OCI-LY1 (cell line): ENCODE measurements at regions not wholly inside any gene's neighbourhood (a gene's known extent, or its start where the extent isn't known, plus 50 kb on each side); places are given as distances from the start of the nearest gene placed in this dataset.

ENCODE experiments used
- H2AFZ ChIP-seq: fragments of 200-600 bp; sonication (generic), shearing (Covaris generic); 2 replicates; pipeline ENCODE4 v1.6.0; 2014; ENCODE audit warnings: antibody characterized with exemption, mild to moderate bottlenecking, low read length
- H3F3A ChIP-seq: fragments of 200-600 bp; sonication (generic), shearing (Covaris generic); 2 replicates; pipeline ENCODE4 v1.6.0; 2014; ENCODE audit warnings: mild to moderate bottlenecking, antibody characterized with exemption, low read length, moderate library complexity; ENCODE audit not compliant: insufficient read depth
- H3K27ac ChIP-seq: fragments of 200-600 bp; sonication (generic); 2 replicates; pipeline ENCODE4 v1.5.1; 2014; ENCODE audit warnings: low read length, mixed run types, mild to moderate bottlenecking, low read depth; ENCODE audit not compliant: poor library complexity, severe bottlenecking
- H3K27me3 ChIP-seq: fragments of 200-600 bp; sonication (generic); 2 replicates; pipeline ENCODE4 v1.6.0; 2014; ENCODE audit warnings: antibody characterized with exemption, mild to moderate bottlenecking, low read length, moderate library complexity; ENCODE audit not compliant: insufficient read depth
- H3K36me3 ChIP-seq: fragments of 200-600 bp; sonication (generic); 2 replicates; pipeline ENCODE4 v1.6.1; 2014; ENCODE audit warnings: mild to moderate bottlenecking, antibody characterized with exemption, low read length, moderate library complexity, mixed read lengths; ENCODE audit not compliant: insufficient read depth
- H3K4me1 ChIP-seq: fragments of 200-600 bp; sonication (generic); 2 replicates; pipeline ENCODE4 v1.5.1; 2014; ENCODE audit warnings: mild to moderate bottlenecking, low read length, moderate library complexity; ENCODE audit not compliant: insufficient read depth, severe bottlenecking
- H3K4me2 ChIP-seq: fragments of 200-600 bp; sonication (generic), shearing (Covaris generic); 2 replicates; pipeline ENCODE4 v1.6.1; 2014; ENCODE audit warnings: low read length
- H3K4me3 ChIP-seq: fragments of 200-600 bp; sonication (generic); 2 replicates; pipeline ENCODE4 v1.5.1; 2014; ENCODE audit warnings: low read length, low read depth, mild to moderate bottlenecking, mixed read lengths; ENCODE audit not compliant: poor library complexity, severe bottlenecking
- H3K79me2 ChIP-seq: fragments of 200-600 bp; shearing (Covaris generic); 2 replicates; pipeline ENCODE4 v1.6.1; 2016; ENCODE audit warnings: mixed run types, low read length, mixed read lengths; ENCODE audit not compliant: insufficient read depth
- H3K9ac ChIP-seq: fragments of 200-600 bp; sonication (generic), shearing (Covaris generic); 2 replicates; pipeline ENCODE4 v1.6.1; 2014; ENCODE audit warnings: mild to moderate bottlenecking, low read length, mixed read lengths
- H3K9me2 ChIP-seq: fragments of 200-600 bp; sonication (generic), shearing (Covaris generic); 2 replicates; pipeline ENCODE4 v1.6.1; 2014; ENCODE audit warnings: low read depth, mild to moderate bottlenecking, low read length, mixed read lengths
- H3K9me3 ChIP-seq: fragments of 200-600 bp; shearing (Covaris generic); 2 replicates; pipeline ENCODE4 v1.6.1; 2014; ENCODE audit warnings: low read length, mixed read lengths
- H4K20me1 ChIP-seq: fragments of 200-600 bp; sonication (generic), shearing (Covaris generic); 2 replicates; pipeline ENCODE4 v1.6.0; 2016; ENCODE audit warnings: mild to moderate bottlenecking, low read length; ENCODE audit not compliant: insufficient read depth
- EZH2 ChIP-seq: fragments of 200-600 bp; sonication (generic), shearing (Covaris generic); IDR thresholded peaks from 2 replicates; pipeline ENCODE4 v1.8.0; 2017; ENCODE audit warnings: borderline replicate concordance, mixed run types, mild to moderate bottlenecking, antibody characterized with exemption, low read length, moderate library complexity, mixed read lengths
- TF ChIP-seq, protein P1 (sequence below): fragments of 200-600 bp; sonication (generic), shearing (Covaris generic); IDR thresholded peaks from 2 replicates; pipeline ENCODE4 v1.5.1; 2017; ENCODE audit warnings: mild to moderate bottlenecking, antibody characterized with exemption, low read length, moderate library complexity, mixed read lengths

DNA sequence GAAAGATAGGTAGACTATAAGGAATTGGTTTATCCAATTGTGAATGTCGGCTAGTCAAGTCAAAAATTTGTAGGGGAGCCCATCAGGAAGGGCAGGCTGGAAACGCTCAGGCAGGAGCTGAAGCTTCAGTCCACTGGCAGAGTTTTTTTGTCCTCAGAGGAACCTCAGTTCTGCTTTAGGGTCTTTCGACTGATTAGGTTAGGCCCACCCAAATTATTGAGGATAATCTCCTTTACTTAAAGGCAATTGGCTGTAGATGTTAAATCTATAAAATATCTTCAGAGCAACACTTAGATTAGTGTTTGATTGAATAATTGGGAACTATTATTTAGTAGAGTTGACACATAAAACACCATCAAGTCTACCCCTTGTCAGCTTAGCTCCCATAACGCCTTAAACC, 105.5 kb upstream of the ARHGAP5 start:
- Histone ChIP-seq H3K27me3 (no peaks in the 10 kb centered on the region), H3K4me3 (no peak overlapping the region), H3F3A (no peaks in the 10 kb centered on the region), H2AFZ (no peak overlapping the region), H3K9ac (no peak overlapping the region), H4K20me1 (no peaks in the 10 kb centered on the region), H3K9me2 (no peaks in the 10 kb centered on the region), H3K27ac (no peak overlapping the region), H3K79me2 (no peaks in the 10 kb centered on the region), H3K36me3 (no peaks in the 10 kb centered on the region), H3K9me3 (no peaks in the 10 kb centered on the region; the same call in 1 of the 2 replicates), H3K4me2 (no peak overlapping the region), H3K4me1 (no peaks in the 10 kb centered on the region)
- TF ChIP-seq, protein P1, sequence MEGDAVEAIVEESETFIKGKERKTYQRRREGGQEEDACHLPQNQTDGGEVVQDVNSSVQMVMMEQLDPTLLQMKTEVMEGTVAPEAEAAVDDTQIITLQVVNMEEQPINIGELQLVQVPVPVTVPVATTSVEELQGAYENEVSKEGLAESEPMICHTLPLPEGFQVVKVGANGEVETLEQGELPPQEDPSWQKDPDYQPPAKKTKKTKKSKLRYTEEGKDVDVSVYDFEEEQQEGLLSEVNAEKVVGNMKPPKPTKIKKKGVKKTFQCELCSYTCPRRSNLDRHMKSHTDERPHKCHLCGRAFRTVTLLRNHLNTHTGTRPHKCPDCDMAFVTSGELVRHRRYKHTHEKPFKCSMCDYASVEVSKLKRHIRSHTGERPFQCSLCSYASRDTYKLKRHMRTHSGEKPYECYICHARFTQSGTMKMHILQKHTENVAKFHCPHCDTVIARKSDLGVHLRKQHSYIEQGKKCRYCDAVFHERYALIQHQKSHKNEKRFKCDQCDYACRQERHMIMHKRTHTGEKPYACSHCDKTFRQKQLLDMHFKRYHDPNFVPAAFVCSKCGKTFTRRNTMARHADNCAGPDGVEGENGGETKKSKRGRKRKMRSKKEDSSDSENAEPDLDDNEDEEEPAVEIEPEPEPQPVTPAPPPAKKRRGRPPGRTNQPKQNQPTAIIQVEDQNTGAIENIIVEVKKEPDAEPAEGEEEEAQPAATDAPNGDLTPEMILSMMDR: no peak
- TF ChIP-seq EZH2: no peak

DNA sequence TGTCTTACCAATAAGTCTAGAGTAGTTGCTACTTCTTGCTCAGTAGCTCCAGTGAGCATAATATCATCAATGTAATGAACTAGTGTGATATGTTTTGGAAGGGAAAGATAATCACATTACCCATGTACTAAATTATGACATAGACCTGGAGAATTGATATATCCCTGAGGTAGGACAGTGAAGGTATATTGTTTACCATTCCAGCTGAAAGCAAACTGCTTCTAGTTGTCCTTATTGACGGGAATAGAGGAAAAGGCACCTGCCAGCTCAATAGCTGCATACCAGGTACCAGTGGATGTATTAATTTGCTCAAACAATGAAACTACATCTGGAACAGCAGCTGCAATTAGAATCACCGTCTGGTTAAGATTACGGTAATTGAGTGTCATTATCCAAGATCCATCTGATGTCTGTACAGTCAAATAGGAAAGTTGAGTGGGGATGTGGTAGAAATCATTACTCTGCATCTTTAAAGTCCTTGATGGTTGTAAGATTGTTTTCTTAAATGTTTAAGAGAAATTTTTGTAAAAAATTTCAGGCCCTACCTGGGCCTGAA, 100.0 kb upstream of the ARHGAP5 start:
- H2AFZ ChIP-seq: no peak overlapping the region
- H3K27ac ChIP-seq: no peak overlapping the region
- no peaks in the 10 kb centered on the region for H3K4me1 ChIP-seq
- H3K79me2 ChIP-seq: no peaks in the 10 kb centered on the region
- no peaks in the 10 kb centered on the region for H3K9me2 ChIP-seq
- no peak overlapping the region for H3K4me2 ChIP-seq
- no peak for TF ChIP-seq EZH2
- TF ChIP-seq, protein P1: no peak
- H3K27me3 ChIP-seq: no peaks in the 10 kb centered on the region
- no peaks in the 10 kb centered on the region for H3F3A ChIP-seq
- H3K4me3 ChIP-seq: no peak overlapping the region
- H3K9ac ChIP-seq: no peak overlapping the region
- no peaks in the 10 kb centered on the region; the same call in 1 of the 2 replicates for H3K9me3 ChIP-seq
- H3K36me3 ChIP-seq: no peaks in the 10 kb centered on the region
- H4K20me1 ChIP-seq: no peaks in the 10 kb centered on the region

DNA sequence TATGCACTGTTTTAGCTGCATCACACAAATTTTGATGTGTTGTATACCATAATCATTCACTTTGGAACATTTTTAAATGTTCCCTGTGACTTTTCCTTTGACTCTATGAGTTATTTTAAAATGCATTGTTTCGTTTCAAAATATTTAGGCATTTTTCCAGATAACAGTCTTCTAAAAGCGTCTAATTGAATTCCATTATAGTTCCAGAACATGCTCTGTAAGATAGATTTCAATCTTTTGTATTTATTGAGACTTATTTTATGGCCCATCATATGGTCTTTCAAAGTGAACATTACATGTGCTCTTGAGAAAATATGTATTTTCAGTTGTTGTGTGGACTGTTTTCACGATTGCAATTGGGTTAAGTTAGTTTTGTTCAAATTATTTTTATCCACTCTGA, 98.7 kb upstream of the ARHGAP5 start:
- Histone ChIP-seq H3K36me3 (no peaks in the 10 kb centered on the region), H3K4me3 (no peak overlapping the region), H3K4me1 (no peaks in the 10 kb centered on the region), H4K20me1 (no peaks in the 10 kb centered on the region), H3K79me2 (no peaks in the 10 kb centered on the region), H2AFZ (no peak overlapping the region), H3K27ac (no peak overlapping the region), H3K27me3 (no peaks in the 10 kb centered on the region), H3K4me2 (no peak overlapping the region), H3K9me3 (no peaks in the 10 kb centered on the region; the same call in 1 of the 2 replicates), H3K9ac (no peak overlapping the region), H3F3A (no peaks in the 10 kb centered on the region), H3K9me2 (no peaks in the 10 kb centered on the region)
- TF ChIP-seq EZH2: no peak
- TF ChIP-seq, protein P1: no peak
